Ascending aorta (tissue), 2 donors: ENCODE measurements at regions not wholly inside any gene's neighbourhood (a gene's known extent, or its start where the extent isn't known, plus 50 kb on each side); places are given as distances from the start of the nearest gene placed in this dataset.

ENCODE experiments used
- DNase-seq, 2 donors: peaks; one replicate each; pipeline ENCODE4 v3.0.0-alpha.2; 2019; ENCODE audit warnings: low spot score in 2 of 2
- H3K27ac ChIP-seq, 2 donors: fragments of 200-600 bp; sonication (generic); one replicate each; pipeline ENCODE4 v1.5.1; 2016 to 2017; ENCODE audit warnings: mild to moderate bottlenecking in 1 of 2
- H3K27me3 ChIP-seq: fragments of 200-600 bp; sonication (generic); one replicate; pipeline ENCODE4 v1.5.1; 2017
- H3K36me3 ChIP-seq, 2 donors: fragments of 200-600 bp; sonication (generic); one replicate each; pipeline ENCODE4 v1.5.1; 2016
- H3K4me1 ChIP-seq, 2 donors: fragments of 200-600 bp; sonication (generic); one replicate each; pipeline ENCODE4 v1.5.1; 2016 to 2017; ENCODE audit warnings: mild to moderate bottlenecking in 1 of 2
- H3K4me3 ChIP-seq, 2 donors: fragments of 200-600 bp; sonication (generic); one replicate each; pipeline ENCODE4 v1.5.1; 2016 to 2017; ENCODE audit warnings: mild to moderate bottlenecking in 1 of 2
- H3K9me3 ChIP-seq, 2 donors: fragments of 200-600 bp; sonication (generic); one replicate each; pipeline ENCODE4 v1.5.1; 2016
- CTCF ChIP-seq, 3 experiments: fragments of 200-600 bp in 2 of 3; fragments of 450-650 bp in 1 of 3; sonication (generic) in 2 of 3; IDR thresholded peaks; one replicate each; pipeline ENCODE4 v1.5.1; 2016 to 2019; ENCODE audit warnings: antibody characterized with exemption in 3 of 3, mild to moderate bottlenecking in 1 of 3, moderate library complexity in 1 of 3
- intact Hi-C: fragments of 100-400 bp; cut with DNase I; formaldehyde crosslinking; loops from one replicate; pipeline ENCODE4 v1.15.1; 2023

GRCh38 chr1:200345520-200345919, 64.3 kb downstream of the ZNF281 start:
- no peak for TF ChIP-seq CTCF (IDR thresholded peaks at IDR 0.05)
- no peaks in the 10 kb centered on the region for H3K27me3 ChIP-seq
- H3K36me3 ChIP-seq, result no peaks in the 10 kb centered on the region
- intact Hi-C loops, result no loop called here
- DNase-seq, result no peak
- no peak overlapping the region for H3K27ac ChIP-seq
- H3K9me3 ChIP-seq, result no peaks in the 10 kb centered on the region
- H3K4me3 ChIP-seq, result no peak overlapping the region
- no peaks in the 10 kb centered on the region for H3K4me1 ChIP-seq

GRCh38 chr1:200343874-200344273, 66.0 kb downstream of the ZNF281 start:
- Histone ChIP-seq H3K4me1 (no peaks in the 10 kb centered on the region), H3K36me3 (no peaks in the 10 kb centered on the region), H3K9me3 (no peaks in the 10 kb centered on the region), H3K27me3 (no peaks in the 10 kb centered on the region), H3K27ac (no peak overlapping the region), H3K4me3 (no peak overlapping the region)
- TF ChIP-seq CTCF (IDR thresholded peaks at IDR 0.05), result no peak
- intact Hi-C loops, result no loop called here
- no peak for DNase-seq

- no peaks in the 10 kb centered on the region for H3K27me3 ChIP-seq
- intact Hi-C loops, result no loop called here
- no peaks in the 10 kb centered on the region for H3K4me1 ChIP-seq
- H3K27ac ChIP-seq, result no peak overlapping the region
- no peak for TF ChIP-seq CTCF (IDR thresholded peaks at IDR 0.05)
- no peak overlapping the region for H3K4me3 ChIP-seq
- no peak for DNase-seq
- H3K9me3 ChIP-seq, result no peaks in the 10 kb centered on the region
- no peaks in the 10 kb centered on the region for H3K36me3 ChIP-seq
Observed at GRCh38 chr1:200342511-200343311, 67.1 kb downstream of the ZNF281 start.

GRCh38 chr1:200338451-200338850, 71.4 kb downstream of the ZNF281 start:
- no peaks in the 10 kb centered on the region for H3K36me3 ChIP-seq
- no peaks in the 10 kb centered on the region for H3K27me3 ChIP-seq

GRCh38 chr1:200337831-200338230, 72.0 kb downstream of the ZNF281 start:
- H3K27ac ChIP-seq, result no peak overlapping the region
- no peak for DNase-seq
- H3K36me3 ChIP-seq, result no peaks in the 10 kb centered on the region
- TF ChIP-seq CTCF (IDR thresholded peaks at IDR 0.05), result no peak
- H3K9me3 ChIP-seq, result no peaks in the 10 kb centered on the region
- no peak overlapping the region for H3K4me3 ChIP-seq
- H3K4me1 ChIP-seq, result no peaks in the 10 kb centered on the region
- no peaks in the 10 kb centered on the region for H3K27me3 ChIP-seq
- intact Hi-C loops, result no loop called here

More at GRCh38 chr1:200338451-200338850, 71.4 kb downstream of the ZNF281 start:
- no peak for TF ChIP-seq CTCF (IDR thresholded peaks at IDR 0.05)
- Histone ChIP-seq H3K9me3 (no peaks in the 10 kb centered on the region), H3K27ac (no peak overlapping the region), H3K4me1 (no peaks in the 10 kb centered on the region), H3K4me3 (no peak overlapping the region)
- no peak for DNase-seq
- intact Hi-C loops, result no loop called here
